Skeletal muscle satellite cell (primary cell): ENCODE measurements at regions not wholly inside any gene's neighbourhood (a gene's known extent, or its start where the extent isn't known, plus 50 kb on each side); places are given as distances from the start of the nearest gene placed in this dataset.
"Not testable (repeated sequence)": the region's sequence is repeated elsewhere in the genome, so short reads cannot be mapped to it uniquely, and the experiment has no call there.

Experiments
- H3K27me3 ChIP-seq: 2 replicates; pipeline ENCODE4 v1.7.0; 2013; ENCODE audit warnings: low read length; ENCODE audit not compliant: control insufficient read depth, insufficient read depth
- H3K36me3 ChIP-seq: 2 replicates; pipeline ENCODE4 v1.7.0; 2013; ENCODE audit warnings: mild to moderate bottlenecking, control low read depth, low read length; ENCODE audit not compliant: insufficient read depth
- H3K4me1 ChIP-seq: 2 replicates; pipeline ENCODE4 v1.7.0; 2013; ENCODE audit warnings: low read length; ENCODE audit not compliant: control insufficient read depth, insufficient read depth
- H3K4me2 ChIP-seq: 2 replicates; pipeline ENCODE4 v1.7.0; 2013; ENCODE audit warnings: mild to moderate bottlenecking, low read length
- H3K4me3 ChIP-seq: 2 replicates; pipeline ENCODE4 v1.7.0; 2013; ENCODE audit warnings: low read length
- H3K9ac ChIP-seq: 2 replicates; pipeline ENCODE4 v1.7.0; 2013; ENCODE audit warnings: mild to moderate bottlenecking, low read depth, low read length, moderate library complexity
- H3K9me3 ChIP-seq: replicated peaks from 2 replicates; pipeline ENCODE4 v1.7.0; 2013; ENCODE audit warnings: mild to moderate bottlenecking, control low read depth, low read length

DNA sequence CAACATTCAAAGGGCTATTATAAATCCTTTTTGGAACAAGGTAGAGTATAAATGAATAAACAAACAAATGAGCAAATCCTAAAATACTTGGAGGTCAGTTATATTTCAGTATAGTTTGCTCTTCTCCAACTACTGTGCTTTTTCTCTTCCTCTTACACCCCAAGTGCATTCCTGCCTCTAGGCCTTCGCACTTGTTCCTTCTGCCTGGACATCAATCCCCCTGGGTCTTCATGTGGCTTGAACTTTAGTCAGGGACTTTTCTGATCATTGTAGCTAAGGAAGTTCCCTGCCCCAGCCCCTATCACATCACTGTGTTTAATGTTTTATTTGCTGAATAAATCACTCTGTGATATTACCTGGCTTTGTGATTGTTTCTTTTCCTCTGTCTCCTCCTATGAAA, 418.2 kb upstream of the HNRNPA3 start:
- no peaks in the 10 kb centered on the region for H3K4me1 ChIP-seq
- no peak overlapping the region for H3K4me2 ChIP-seq

DNA sequence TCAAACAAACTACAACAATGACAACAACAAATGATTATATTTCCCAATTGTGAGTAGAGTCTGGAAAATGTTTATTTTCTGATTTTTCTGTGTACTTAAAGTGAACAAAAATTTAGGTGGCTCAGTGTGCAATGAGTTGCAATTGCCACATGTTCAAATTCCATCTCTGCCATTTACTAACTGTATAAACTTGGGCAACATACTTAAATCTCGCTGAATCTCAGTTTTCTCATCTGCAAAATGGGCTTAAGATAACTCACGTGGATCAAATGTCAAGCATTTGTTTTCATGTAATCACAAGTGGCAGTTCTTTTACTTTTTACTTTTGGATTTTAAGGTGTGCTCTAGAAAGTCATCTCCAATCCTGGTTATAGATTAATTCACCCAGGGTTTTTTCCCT, 416.8 kb upstream of the HNRNPA3 start:
- Histone ChIP-seq H3K9ac (no peak overlapping the region), H3K4me1 (no peaks in the 10 kb centered on the region), H3K36me3 (no peaks in the 10 kb centered on the region)

More for the DNA sequence above, 418.2 kb upstream of the HNRNPA3 start:
- H3K4me3 ChIP-seq, result no peak overlapping the region
- H3K9me3 ChIP-seq, result no peaks in the 10 kb centered on the region
- no peaks in the 10 kb centered on the region for H3K36me3 ChIP-seq
- H3K27me3 ChIP-seq, result peaks cover 4% of the 10 kb centered on the region
- no peak overlapping the region for H3K9ac ChIP-seq

DNA sequence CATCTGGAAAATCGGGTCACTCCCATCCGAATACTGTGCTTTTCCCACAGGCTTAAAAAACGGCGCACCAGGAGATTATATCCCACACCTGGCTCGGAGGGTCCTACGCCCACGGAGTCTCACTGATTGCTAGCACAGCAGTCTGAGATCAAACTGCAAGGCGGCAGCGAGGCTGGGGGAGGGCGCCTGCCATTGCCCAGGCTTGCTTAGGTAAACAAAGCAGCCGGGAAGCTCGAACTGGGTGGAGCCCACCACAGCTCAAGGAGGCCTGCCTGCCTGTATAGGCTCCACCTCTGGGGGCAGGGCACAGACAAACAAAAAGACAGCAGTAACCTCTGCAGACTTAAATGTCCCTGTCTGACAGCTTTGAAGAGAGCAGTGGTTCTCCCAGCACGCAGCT, 415.9 kb upstream of the HNRNPA3 start:
- H3K4me2 ChIP-seq, result not testable (repeated sequence)

More for the DNA sequence above, 416.8 kb upstream of the HNRNPA3 start:
- H3K9me3 ChIP-seq, result no peaks in the 10 kb centered on the region
- no peak overlapping the region for H3K4me3 ChIP-seq
- no peak overlapping the region for H3K4me2 ChIP-seq
- H3K27me3 ChIP-seq, result peaks cover 4% of the 10 kb centered on the region

GRCh38 chr2:176804392-176804791, 408.2 kb upstream of the HNRNPA3 start:
- Histone ChIP-seq H3K4me2 (no peak overlapping the region), H3K36me3 (no peaks in the 10 kb centered on the region), H3K27me3 (no peaks in the 10 kb centered on the region)

More for the DNA sequence above, 415.9 kb upstream of the HNRNPA3 start:
- not testable (repeated sequence) for H3K36me3 ChIP-seq, H3K4me3 ChIP-seq, H3K9me3 ChIP-seq, H3K9ac ChIP-seq, H3K27me3 ChIP-seq, H3K4me1 ChIP-seq

DNA sequence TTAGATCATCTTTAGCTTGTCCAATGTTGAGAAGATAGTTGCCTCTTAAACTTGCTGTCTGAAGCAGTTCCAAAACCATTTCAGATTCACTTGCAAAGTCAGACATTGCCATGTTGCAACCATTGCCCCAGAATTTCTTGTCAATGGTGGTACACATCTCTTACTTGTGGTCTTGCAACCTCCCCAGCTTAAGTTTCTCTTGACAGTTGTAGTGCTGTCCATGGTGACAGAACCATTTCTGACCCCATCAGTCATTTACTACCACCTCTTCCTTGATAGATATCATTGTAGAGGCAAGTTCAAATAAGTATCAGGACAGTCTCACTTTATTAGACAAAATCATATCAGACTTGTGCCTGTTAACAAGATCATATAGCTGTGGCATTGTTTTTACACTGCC, 407.2 kb upstream of the HNRNPA3 start:
- Histone ChIP-seq H3K36me3 (no peaks in the 10 kb centered on the region), H3K4me1 (no peaks in the 10 kb centered on the region), H3K27me3 (no peaks in the 10 kb centered on the region), H3K9ac (no peak overlapping the region), H3K9me3 (no peaks in the 10 kb centered on the region), H3K4me2 (no peak overlapping the region), H3K4me3 (no peak overlapping the region)

More at GRCh38 chr2:176804392-176804791, 408.2 kb upstream of the HNRNPA3 start:
- Histone ChIP-seq H3K4me1 (no peaks in the 10 kb centered on the region), H3K4me3 (no peak overlapping the region), H3K9me3 (no peaks in the 10 kb centered on the region), H3K9ac (no peak overlapping the region)

DNA sequence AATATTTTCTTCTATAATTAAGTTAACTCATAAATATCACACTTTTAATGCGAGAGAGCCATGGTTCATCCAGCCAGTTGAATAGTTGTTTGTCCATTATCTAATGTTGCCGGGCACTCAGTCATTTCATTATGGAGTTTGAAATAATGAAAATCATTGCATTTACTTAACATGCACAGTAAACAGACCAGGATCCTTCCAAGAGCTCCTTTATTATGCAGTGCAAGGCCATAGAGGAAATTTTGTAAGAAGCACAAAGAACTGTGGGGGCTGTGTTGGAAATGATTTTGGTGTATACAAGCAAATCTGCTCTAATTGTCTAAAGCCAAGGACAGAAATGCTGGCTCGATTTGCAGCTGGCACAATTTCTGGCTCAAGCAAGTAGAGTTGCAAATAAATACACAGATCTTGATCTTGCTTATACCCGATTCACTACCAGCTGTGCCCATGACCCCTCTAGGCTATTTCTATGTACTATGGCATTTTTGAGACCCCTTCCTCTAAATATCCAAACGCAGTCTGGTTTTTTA, 400.3 kb upstream of the HNRNPA3 start:
- Histone ChIP-seq H3K36me3 (no peaks in the 10 kb centered on the region), H3K4me1 (no peaks in the 10 kb centered on the region)

DNA sequence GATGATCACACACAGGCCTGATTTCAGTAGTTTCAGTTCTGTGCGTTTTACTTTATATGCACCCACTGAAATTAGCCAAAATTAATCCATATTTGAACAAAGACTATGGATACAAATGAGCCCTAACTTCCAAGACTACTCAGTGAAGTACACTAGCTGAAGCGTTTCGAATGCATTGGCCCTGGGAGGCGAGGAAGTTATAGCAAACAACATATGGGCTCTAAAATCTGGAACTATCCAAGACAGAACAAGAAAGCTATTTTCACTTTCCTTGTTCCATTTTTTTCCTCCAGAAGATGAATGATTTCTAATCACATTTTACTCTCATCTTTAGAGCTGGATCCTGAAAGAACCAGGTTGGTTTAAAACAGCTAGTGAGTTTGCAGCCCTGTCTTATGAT, 399.4 kb upstream of the HNRNPA3 start:
- peaks cover 10% of the 10 kb centered on the region for H3K27me3 ChIP-seq
- no peaks in the 10 kb centered on the region for H3K36me3 ChIP-seq
- no peaks in the 10 kb centered on the region for H3K4me1 ChIP-seq
- no peaks in the 10 kb centered on the region for H3K9me3 ChIP-seq
- H3K9ac ChIP-seq, result no peak overlapping the region
- H3K4me2 ChIP-seq, result no peak overlapping the region
- H3K4me3 ChIP-seq, result no peak overlapping the region

More for the DNA sequence above, 400.3 kb upstream of the HNRNPA3 start:
- Histone ChIP-seq H3K4me2 (no peak overlapping the region), H3K9me3 (no peaks in the 10 kb centered on the region), H3K27me3 (peaks cover 10% of the 10 kb centered on the region), H3K4me3 (no peak overlapping the region), H3K9ac (no peak overlapping the region)

DNA sequence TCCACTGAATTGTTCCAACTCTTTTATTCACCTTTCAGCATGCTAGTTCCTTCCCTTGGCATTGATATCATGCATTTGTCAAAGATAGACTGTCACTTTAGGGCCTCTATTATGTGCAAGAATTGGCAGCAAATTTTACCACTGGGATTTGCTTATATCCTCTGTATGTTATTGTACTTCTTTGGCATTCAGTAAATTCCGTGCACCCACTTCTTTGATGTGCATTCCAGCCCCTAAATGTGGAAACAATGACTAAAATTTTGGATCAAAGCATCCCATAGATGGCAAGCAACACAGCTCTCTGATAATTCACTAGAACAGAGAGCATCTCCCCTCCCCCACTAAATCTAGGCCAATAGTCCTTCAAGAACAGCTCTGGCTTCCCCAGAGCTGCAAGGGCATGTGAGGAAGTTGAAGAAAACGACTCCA, 399.0 kb upstream of the HNRNPA3 start:
- H3K9me3 ChIP-seq, result no peaks in the 10 kb centered on the region
- H3K36me3 ChIP-seq, result no peaks in the 10 kb centered on the region
- H3K27me3 ChIP-seq, result peaks cover 10% of the 10 kb centered on the region
- no peak overlapping the region for H3K4me3 ChIP-seq
- no peaks in the 10 kb centered on the region for H3K4me1 ChIP-seq
- no peak overlapping the region for H3K9ac ChIP-seq
- H3K4me2 ChIP-seq, result no peak overlapping the region

GRCh38 chr2:176814274-176814673, 398.3 kb upstream of the HNRNPA3 start:
- H3K4me3 ChIP-seq, result no peak overlapping the region
- H3K36me3 ChIP-seq, result no peaks in the 10 kb centered on the region
- H3K4me1 ChIP-seq, result no peaks in the 10 kb centered on the region
- no peaks in the 10 kb centered on the region for H3K9me3 ChIP-seq
- no peak overlapping the region for H3K9ac ChIP-seq
- H3K4me2 ChIP-seq, result no peak overlapping the region
- H3K27me3 ChIP-seq, result peaks cover 13% of the 10 kb centered on the region

DNA sequence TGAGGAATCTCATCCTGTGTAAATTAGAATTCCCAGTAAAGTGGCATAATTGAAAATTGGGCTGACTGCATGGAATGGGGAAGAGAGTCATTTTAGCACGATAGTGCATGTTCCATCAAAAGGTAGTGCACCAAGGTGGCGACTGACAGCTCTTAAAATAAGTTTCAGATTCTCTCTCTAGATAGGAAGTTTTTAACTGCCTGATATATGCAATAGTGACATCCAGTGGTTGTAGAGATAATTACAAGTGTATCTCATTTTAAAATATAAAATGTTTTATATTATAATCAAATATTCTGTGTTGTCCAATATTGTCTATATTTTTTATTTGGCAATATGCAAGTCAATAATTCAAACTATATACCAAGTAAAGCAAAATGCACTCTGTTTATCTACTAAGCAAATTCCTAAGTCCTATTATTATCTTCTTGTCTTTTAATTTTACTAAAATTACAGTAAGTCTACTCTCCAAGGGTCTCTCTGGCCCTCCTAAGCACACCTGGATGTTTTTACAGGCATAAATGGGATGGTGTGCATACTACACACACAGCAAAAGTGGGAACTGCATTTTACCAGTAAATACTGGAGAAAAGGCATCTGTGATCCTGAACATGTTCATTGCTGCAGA, 397.7 kb upstream of the HNRNPA3 start:
- Histone ChIP-seq H3K36me3 (no peaks in the 10 kb centered on the region), H3K4me2 (no peak overlapping the region), H3K27me3 (peaks cover 16% of the 10 kb centered on the region), H3K4me1 (no peaks in the 10 kb centered on the region), H3K9me3 (no peaks in the 10 kb centered on the region), H3K4me3 (no peak overlapping the region), H3K9ac (no peak overlapping the region)

GRCh38 chr2:176817061-176817565, 395.5 kb upstream of the HNRNPA3 start:
- no peak overlapping the region for H3K4me2 ChIP-seq
- H3K36me3 ChIP-seq, result no peaks in the 10 kb centered on the region
- H3K9ac ChIP-seq, result no peak overlapping the region
- no peaks in the 10 kb centered on the region for H3K4me1 ChIP-seq
- no peaks in the 10 kb centered on the region for H3K9me3 ChIP-seq
- no peak overlapping the region for H3K4me3 ChIP-seq
- H3K27me3 ChIP-seq, result peaks cover 29% of the 10 kb centered on the region

GRCh38 chr2:176818076-176818475, 394.5 kb upstream of the HNRNPA3 start:
- Histone ChIP-seq H3K4me1 (no peaks in the 10 kb centered on the region), H3K4me2 (no peak overlapping the region), H3K27me3 (peaks cover 36% of the 10 kb centered on the region), H3K9me3 (no peaks in the 10 kb centered on the region), H3K36me3 (no peaks in the 10 kb centered on the region), H3K4me3 (no peak overlapping the region), H3K9ac (no peak overlapping the region)
